HG03460 (cell line): ENCODE measurements at regions not wholly inside any gene's neighbourhood (a gene's known extent, or its start where the extent isn't known, plus 50 kb on each side); places are given as distances from the start of the nearest gene placed in this dataset.

ENCODE experiments used
- ATAC-seq: cut with Tn5 transposase; IDR thresholded peaks from one replicate; pipeline ENCODE4 v1.9.1; 2021; ENCODE audit not compliant: unreplicated experiment

- no peak for ATAC-seq
Measured at GRCh38 chr14:99067141-99067920, 204.7 kb downstream of the BCL11B start.

GRCh38 chr14:99067927-99068326 is 204.1 kb downstream of the BCL11B start:
- no peak for ATAC-seq

- no peak for ATAC-seq
Measured at GRCh38 chr14:99069946-99070345, 202.1 kb downstream of the BCL11B start.

- ATAC-seq, result no peak
Measured at GRCh38 chr14:99072433-99072832, 199.6 kb downstream of the BCL11B start.

GRCh38 chr14:99072956-99073355 is 199.0 kb downstream of the BCL11B start:
- ATAC-seq, result no peak

GRCh38 chr14:99073431-99073830 is 198.6 kb downstream of the BCL11B start:
- ATAC-seq, result no peak

- no peak for ATAC-seq
Measured at GRCh38 chr14:99075061-99075460, 196.9 kb downstream of the BCL11B start.

GRCh38 chr14:99075771-99076375 is 196.1 kb downstream of the BCL11B start:
- no peak for ATAC-seq

GRCh38 chr14:99077076-99077843 is 194.7 kb downstream of the BCL11B start:
- ATAC-seq, result no peak

GRCh38 chr14:99077844-99078236 is 194.2 kb downstream of the BCL11B start:
- no peak for ATAC-seq

- ATAC-seq, result no peak
Measured at GRCh38 chr14:99078426-99078825, 193.6 kb downstream of the BCL11B start.

- ATAC-seq, result no peak
Measured at GRCh38 chr14:99079061-99079727, 192.8 kb downstream of the BCL11B start.

GRCh38 chr14:99080306-99080705 is 191.7 kb downstream of the BCL11B start:
- no peak for ATAC-seq

GRCh38 chr14:99081156-99081765 is 190.7 kb downstream of the BCL11B start:
- ATAC-seq, result no peak

GRCh38 chr14:99081880-99082279 is 190.1 kb downstream of the BCL11B start:
- no peak for ATAC-seq

- no peak for ATAC-seq
Measured at GRCh38 chr14:99093532-99094517, 178.2 kb downstream of the BCL11B start.

- no peak for ATAC-seq
Measured at GRCh38 chr14:99094901-99095300, 177.1 kb downstream of the BCL11B start.

GRCh38 chr14:99095369-99095768 is 176.6 kb downstream of the BCL11B start:
- ATAC-seq, result no peak

- ATAC-seq, result no peak
Measured at GRCh38 chr14:99098199-99098598, 173.8 kb downstream of the BCL11B start.
